ENCODE measurements at regions not wholly inside any gene's neighbourhood (a gene's known extent, or its start where the extent isn't known, plus 50 kb on each side); places are given as distances from the start of the nearest gene placed in this dataset.

- no peak overlapping the region for H2BK20ac ChIP-seq (ENCODE audit: low read depth, low read length)
- no peaks in the 10 kb centered on the region for H3K79me1 ChIP-seq (ENCODE audit: low read depth in 1 of 2, low read length in 2 of 2)
- no peak overlapping the region for H3K4me3 ChIP-seq (ENCODE audit: insufficient read depth, low read depth, low read length)
- H3K14ac ChIP-seq (replicated peaks; ENCODE audit: low read depth, low read length): no peak overlapping the region
- H2AFZ ChIP-seq (replicated peaks; ENCODE audit: low read length, poor library complexity): no peak overlapping the region
- no peak overlapping the region for H3K56ac ChIP-seq (ENCODE audit: extremely low read depth, insufficient read depth, low read length)
- ATAC-seq (ENCODE audit: low read depth) (no peak), DNase-seq (no peak)
- CTCF ChIA-PET: no interaction called here
- H2AK5ac ChIP-seq (ENCODE audit: low read depth, low read length): no peak overlapping the region
- no peaks in the 10 kb centered on the region for H3K9me1 ChIP-seq (ENCODE audit: insufficient read depth, low read length)
- no peak overlapping the region for H2AK9ac ChIP-seq (replicated peaks; ENCODE audit: low read depth, low read length, poor library complexity)
- H3K23ac ChIP-seq (ENCODE audit: low read depth, low read length): no peak overlapping the region
- H3K4me1 ChIP-seq (ENCODE audit: control insufficient read depth, insufficient read depth, low read length): no peaks in the 10 kb centered on the region
- no peaks in the 10 kb centered on the region for H4K20me1 ChIP-seq (ENCODE audit: insufficient read depth, low read length)
- no peak for TF ChIP-seq SMC3 (IDR thresholded peaks at IDR 0.05; ENCODE audit: low read depth, low read length)
- no peak overlapping the region for H4K91ac ChIP-seq (ENCODE audit: insufficient read depth, low read depth, low read length)
- BruUV-seq (replicated peaks): no TSS peak
- H3K27ac ChIP-seq (ENCODE audit: insufficient read depth, low read length): no peak overlapping the region
- no peak overlapping the region for H3K4me2 ChIP-seq (ENCODE audit: low read depth, low read length)
- no peak overlapping the region for H3K18ac ChIP-seq (ENCODE audit: low read depth, low read length)
- no peaks in the 10 kb centered on the region for H3K9me3 ChIP-seq (ENCODE audit: control insufficient read depth, insufficient read depth, low read length)
- H2BK15ac ChIP-seq (ENCODE audit: low read depth, low read length): no peak overlapping the region
- H3K27me3 ChIP-seq (ENCODE audit: control insufficient read depth, insufficient read depth, low read length): no peaks in the 10 kb centered on the region
- H4K5ac ChIP-seq (ENCODE audit: low read depth, low read length): no peak overlapping the region
- H2BK120ac ChIP-seq (ENCODE audit: low read depth, low read length): no peak overlapping the region
- no peak overlapping the region for H3K4ac ChIP-seq (ENCODE audit: low read depth, low read length)
- in situ Hi-C loops (cut with MboI; ENCODE audit: low sequenced_read_pairs) (loop anchor here (25.0 kb wide), 1 partner anchor 565 kb away; no protein-coding TSS in a partner anchor), intact Hi-C loops (cut with micrococcal nuclease) (no loop called here), dilution Hi-C loops (cut with HindIII; ENCODE audit: low sequenced_read_pairs, unreplicated experiment) (no loop called here)
- H3K9ac ChIP-seq (ENCODE audit: low read depth, low read length): no peak overlapping the region
- H3K36me3 ChIP-seq (ENCODE audit: control insufficient read depth, insufficient read depth, low read length): no peaks in the 10 kb centered on the region
- no peak overlapping the region for H4K8ac ChIP-seq (ENCODE audit: low read depth in 2 of 2, low read length in 2 of 2)
- no CpG with 5 or more reads among the region's 4 CpGs for WGBS, 2 experiments (ENCODE audit: extremely low coverage in 2 of 2, insufficient read length in 1 of 2)
- POLR2A ChIA-PET (ENCODE audit: unreplicated experiment): no interaction called here
- no peak overlapping the region for H2BK5ac ChIP-seq (ENCODE audit: low read depth, low read length, poor library complexity, severe bottlenecking)
Observed at GRCh38 chr1:48121955-48122354, 100.6 kb upstream of the SLC5A9 start.

All from IMR-90 (cell line).